HEK293 (cell line): ENCODE measurements at regions not wholly inside any gene's neighbourhood (a gene's known extent, or its start where the extent isn't known, plus 50 kb on each side); places are given as distances from the start of the nearest gene placed in this dataset.

Source experiments
- ATF2 ChIP-seq: fragments of 450-650 bp; formaldehyde crosslinking; IDR thresholded peaks from 2 replicates; pipeline ENCODE4 v1.5.1; 2016; ENCODE audit warnings: missing biosample characterization, missing genetic modification characterization, low read depth
- CTCF ChIP-seq: fragments of 450-650 bp; formaldehyde crosslinking; IDR thresholded peaks from 2 replicates; pipeline ENCODE4 v1.5.1; 2016; ENCODE audit warnings: missing biosample characterization, missing genetic modification characterization
- IKZF3 ChIP-seq: fragments of 450-650 bp; IDR thresholded peaks from 2 replicates; pipeline ENCODE4 v1.5.0; 2018; ENCODE audit warnings: missing biosample characterization, mild to moderate bottlenecking, missing genetic modification characterization, moderate library complexity
- SP2 ChIP-seq: fragments of 450-650 bp; formaldehyde crosslinking; IDR thresholded peaks from 2 replicates; pipeline ENCODE4 v1.5.1; 2016; ENCODE audit warnings: missing biosample characterization, missing genetic modification characterization
- ZBTB10 ChIP-seq: fragments of 450-650 bp; formaldehyde crosslinking; IDR thresholded peaks from 2 replicates; pipeline ENCODE4 v1.5.1; 2016; ENCODE audit warnings: missing biosample characterization, missing genetic modification characterization

DNA sequence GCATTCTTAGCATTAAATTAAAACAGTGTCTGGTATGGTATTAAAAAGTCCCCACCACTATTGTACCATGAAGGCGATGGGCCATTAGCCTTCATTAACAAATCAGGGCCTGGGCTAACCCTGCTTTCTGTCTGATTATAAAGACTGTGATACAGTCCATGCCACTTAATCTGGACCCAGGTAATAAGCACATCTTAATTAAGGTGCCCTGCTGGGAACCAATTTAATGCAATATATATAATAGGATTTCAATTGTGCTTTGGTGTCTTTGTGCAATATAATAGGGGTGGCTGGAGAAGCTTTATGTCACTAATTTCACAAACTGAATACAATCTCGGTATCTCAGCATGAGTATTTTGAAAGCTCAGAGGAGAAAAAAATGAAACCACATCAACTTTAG lies 64.4 kb upstream of the CDH8 start:
- no peak for TF ChIP-seq ZBTB10 (tag by site-specific recombination)
- TF ChIP-seq CTCF: no peak
- no peak for TF ChIP-seq SP2 (tag by site-specific recombination)
- no peak for TF ChIP-seq ATF2 (tag by site-specific recombination)
- TF ChIP-seq IKZF3: no peak
